ENCODE measurements at regions not wholly inside any gene's neighbourhood (a gene's known extent, or its start where the extent isn't known, plus 50 kb on each side); places are given as distances from the start of the nearest gene placed in this dataset.

DNA sequence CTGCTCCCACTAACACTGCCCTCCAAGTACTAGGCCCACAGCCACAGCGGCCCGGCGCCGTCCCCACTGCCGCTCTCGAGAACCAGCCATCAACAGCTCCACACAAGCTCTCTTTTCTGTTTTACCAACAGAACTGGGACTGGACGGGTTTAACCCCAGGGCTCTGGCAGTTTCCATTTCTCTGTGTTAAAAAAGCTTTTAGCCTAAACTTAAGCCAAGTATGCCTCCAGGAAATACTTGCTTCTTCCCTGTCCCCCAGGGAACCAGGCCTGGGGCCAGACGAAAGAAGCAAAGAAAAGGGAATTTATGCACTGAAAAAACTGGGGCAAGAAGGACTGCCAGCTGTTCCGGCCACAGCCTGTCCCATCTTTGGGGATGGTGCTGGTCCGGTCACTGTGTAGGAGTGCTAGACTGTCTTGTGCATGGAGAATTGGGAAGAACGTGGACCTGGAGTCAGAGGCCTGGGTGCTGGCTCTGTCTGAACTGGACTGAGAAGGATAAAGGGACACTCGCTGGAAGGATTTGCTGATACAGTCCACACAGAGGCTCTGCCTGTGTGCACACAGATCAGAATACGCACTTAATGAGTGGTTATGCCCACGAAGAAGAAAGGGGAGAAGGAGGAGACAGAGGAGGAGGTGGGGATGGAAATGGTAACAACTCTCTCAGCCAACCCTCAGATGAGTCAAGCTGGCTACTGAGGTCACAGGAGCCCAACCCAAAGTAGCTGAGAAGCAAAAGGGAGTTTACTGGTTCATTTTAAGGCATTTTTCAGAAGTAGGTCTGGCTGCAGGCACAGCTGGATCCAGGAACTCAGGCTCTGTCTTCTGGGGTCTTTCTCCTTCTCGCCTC is 254.4 kb upstream of the PMEPA1 start:
- Histone ChIP-seq H3K27ac (ENCODE audit: low read depth) (no peak overlapping the region), H2AFZ (no peak overlapping the region), H3K9me2 (ENCODE audit: insufficient read depth) (no peaks in the 10 kb centered on the region), H3K36me3 (ENCODE audit: insufficient read depth) (no peaks in the 10 kb centered on the region), H3K4me3 (no peak overlapping the region), H4K20me1 (replicated peaks; ENCODE audit: insufficient read depth) (no peaks in the 10 kb centered on the region), H3K79me2 (replicated peaks; ENCODE audit: insufficient read depth) (no peaks in the 10 kb centered on the region), H3K4me1 (ENCODE audit: insufficient read depth) (no peaks in the 10 kb centered on the region), H3K27me3 (ENCODE audit: insufficient read depth) (no peaks in the 10 kb centered on the region), H3K4me2 (no peak overlapping the region), H3F3A (replicated peaks; ENCODE audit: low read depth) (no peaks in the 10 kb centered on the region)
- Mint-ChIP-seq H3K27me3 (ENCODE audit: insufficient read depth, low read depth, poor library complexity) (peaks cover 3% of the 10 kb centered on the region), H3K36me3 (ENCODE audit: low read depth) (no peaks in the 10 kb centered on the region), H3K4me3 (no peak overlapping the region), H3K4me1 (no peaks in the 10 kb centered on the region), H3K9me3 (no peaks in the 10 kb centered on the region), H3K27ac (no peak overlapping the region)
- DNase-seq (ENCODE audit: low spot score): no peak
- no peak for ATAC-seq
- TF ChIP-seq, protein P1, sequence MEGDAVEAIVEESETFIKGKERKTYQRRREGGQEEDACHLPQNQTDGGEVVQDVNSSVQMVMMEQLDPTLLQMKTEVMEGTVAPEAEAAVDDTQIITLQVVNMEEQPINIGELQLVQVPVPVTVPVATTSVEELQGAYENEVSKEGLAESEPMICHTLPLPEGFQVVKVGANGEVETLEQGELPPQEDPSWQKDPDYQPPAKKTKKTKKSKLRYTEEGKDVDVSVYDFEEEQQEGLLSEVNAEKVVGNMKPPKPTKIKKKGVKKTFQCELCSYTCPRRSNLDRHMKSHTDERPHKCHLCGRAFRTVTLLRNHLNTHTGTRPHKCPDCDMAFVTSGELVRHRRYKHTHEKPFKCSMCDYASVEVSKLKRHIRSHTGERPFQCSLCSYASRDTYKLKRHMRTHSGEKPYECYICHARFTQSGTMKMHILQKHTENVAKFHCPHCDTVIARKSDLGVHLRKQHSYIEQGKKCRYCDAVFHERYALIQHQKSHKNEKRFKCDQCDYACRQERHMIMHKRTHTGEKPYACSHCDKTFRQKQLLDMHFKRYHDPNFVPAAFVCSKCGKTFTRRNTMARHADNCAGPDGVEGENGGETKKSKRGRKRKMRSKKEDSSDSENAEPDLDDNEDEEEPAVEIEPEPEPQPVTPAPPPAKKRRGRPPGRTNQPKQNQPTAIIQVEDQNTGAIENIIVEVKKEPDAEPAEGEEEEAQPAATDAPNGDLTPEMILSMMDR (conservative IDR thresholded peaks at IDR 0.05; ENCODE audit: low read depth in 2 of 2): no peak
- no peak for TF ChIP-seq CREB1 (CRISPR knock-in tag; IDR thresholded peaks at IDR 0.05; ENCODE audit: low read depth)
- no peak for TF ChIP-seq ETS1 (IDR thresholded peaks at IDR 0.05)
- TF ChIP-seq POLR2AphosphoS5 (IDR thresholded peaks at IDR 0.05; ENCODE audit: low read depth): no peak
- no peak for TF ChIP-seq EZH2 (IDR thresholded peaks at IDR 0.05; ENCODE audit: low read depth, unreplicated experiment)
- no peak for TF ChIP-seq EZH2phosphoT487 (IDR thresholded peaks at IDR 0.05; ENCODE audit: unreplicated experiment)
- TF ChIP-seq, protein P2, sequence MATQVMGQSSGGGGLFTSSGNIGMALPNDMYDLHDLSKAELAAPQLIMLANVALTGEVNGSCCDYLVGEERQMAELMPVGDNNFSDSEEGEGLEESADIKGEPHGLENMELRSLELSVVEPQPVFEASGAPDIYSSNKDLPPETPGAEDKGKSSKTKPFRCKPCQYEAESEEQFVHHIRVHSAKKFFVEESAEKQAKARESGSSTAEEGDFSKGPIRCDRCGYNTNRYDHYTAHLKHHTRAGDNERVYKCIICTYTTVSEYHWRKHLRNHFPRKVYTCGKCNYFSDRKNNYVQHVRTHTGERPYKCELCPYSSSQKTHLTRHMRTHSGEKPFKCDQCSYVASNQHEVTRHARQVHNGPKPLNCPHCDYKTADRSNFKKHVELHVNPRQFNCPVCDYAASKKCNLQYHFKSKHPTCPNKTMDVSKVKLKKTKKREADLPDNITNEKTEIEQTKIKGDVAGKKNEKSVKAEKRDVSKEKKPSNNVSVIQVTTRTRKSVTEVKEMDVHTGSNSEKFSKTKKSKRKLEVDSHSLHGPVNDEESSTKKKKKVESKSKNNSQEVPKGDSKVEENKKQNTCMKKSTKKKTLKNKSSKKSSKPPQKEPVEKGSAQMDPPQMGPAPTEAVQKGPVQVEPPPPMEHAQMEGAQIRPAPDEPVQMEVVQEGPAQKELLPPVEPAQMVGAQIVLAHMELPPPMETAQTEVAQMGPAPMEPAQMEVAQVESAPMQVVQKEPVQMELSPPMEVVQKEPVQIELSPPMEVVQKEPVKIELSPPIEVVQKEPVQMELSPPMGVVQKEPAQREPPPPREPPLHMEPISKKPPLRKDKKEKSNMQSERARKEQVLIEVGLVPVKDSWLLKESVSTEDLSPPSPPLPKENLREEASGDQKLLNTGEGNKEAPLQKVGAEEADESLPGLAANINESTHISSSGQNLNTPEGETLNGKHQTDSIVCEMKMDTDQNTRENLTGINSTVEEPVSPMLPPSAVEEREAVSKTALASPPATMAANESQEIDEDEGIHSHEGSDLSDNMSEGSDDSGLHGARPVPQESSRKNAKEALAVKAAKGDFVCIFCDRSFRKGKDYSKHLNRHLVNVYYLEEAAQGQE (IDR thresholded peaks at IDR 0.05; ENCODE audit: unreplicated experiment): no peak
- no peak for TF ChIP-seq ZNF462 (CRISPR knock-in tag; IDR thresholded peaks at IDR 0.05)
- TF ChIP-seq ZNF331 (CRISPR knock-in tag; IDR thresholded peaks at IDR 0.05; ENCODE audit: low read depth): no peak
- TF ChIP-seq JUNB (IDR thresholded peaks at IDR 0.05; ENCODE audit: unreplicated experiment): no peak
- TF ChIP-seq NANOG (IDR thresholded peaks at IDR 0.05; ENCODE audit: borderline replicate concordance): no peak
- TF ChIP-seq ZNF114 (CRISPR knock-in tag; IDR thresholded peaks at IDR 0.05): no peak
- no peak for TF ChIP-seq STAT1 (IDR thresholded peaks at IDR 0.05; ENCODE audit: unreplicated experiment)
